ENCODE measurements at regions not wholly inside any gene's neighbourhood (a gene's known extent, or its start where the extent isn't known, plus 50 kb on each side); places are given as distances from the start of the nearest gene placed in this dataset.

GRCh38 chr15:29945943-29946596, 123.8 kb upstream of the TJP1 start:
- DNase-seq, result no peak

GRCh38 chr15:29944925-29945324, 122.7 kb upstream of the TJP1 start:
- no peak for DNase-seq

GRCh38 chr15:29942548-29942947, 120.3 kb upstream of the TJP1 start:
- DNase-seq, result no peak

- no peak for DNase-seq
These were observed 119.9 kb upstream of the TJP1 start for GRCh38 chr15:29942143-29942542.

GRCh38 chr15:29939404-29939803, 117.1 kb upstream of the TJP1 start:
- no peak for DNase-seq

- no peak for DNase-seq
These were observed 116.4 kb upstream of the TJP1 start for GRCh38 chr15:29938361-29939335.

GRCh38 chr15:29937956-29938355, 115.7 kb upstream of the TJP1 start:
- DNase-seq, result no peak

GRCh38 chr15:29936353-29937049, 114.2 kb upstream of the TJP1 start:
- no peak for DNase-seq

- DNase-seq, result no peak
These were observed 113.2 kb upstream of the TJP1 start for GRCh38 chr15:29935296-29936004.

GRCh38 chr15:29934251-29934650, 112.0 kb upstream of the TJP1 start:
- DNase-seq, result no peak

GRCh38 chr15:29933042-29933803, 111.0 kb upstream of the TJP1 start:
- no peak for DNase-seq

GRCh38 chr15:29926083-29926388, 103.8 kb upstream of the TJP1 start:
- no peak for DNase-seq

- peak in 1 of 4 experiments; percentile 1 for DNase-seq
These were observed 103.2 kb upstream of the TJP1 start for GRCh38 chr15:29925227-29926082.

GRCh38 chr15:29924750-29925149, 102.5 kb upstream of the TJP1 start:
- no peak for DNase-seq

- no peak for DNase-seq
These were observed 99.9 kb upstream of the TJP1 start for GRCh38 chr15:29922191-29922590.

GRCh38 chr15:29921130-29921601, 98.9 kb upstream of the TJP1 start:
- DNase-seq, result no peak

- no peak for DNase-seq
These were observed 98.2 kb upstream of the TJP1 start for GRCh38 chr15:29920515-29920914.

- DNase-seq, result no peak
These were observed 97.2 kb upstream of the TJP1 start for GRCh38 chr15:29919380-29919881.

- no peak for DNase-seq
These were observed 95.6 kb upstream of the TJP1 start for GRCh38 chr15:29917600-29918597.

- DNase-seq, result no peak
These were observed 92.3 kb upstream of the TJP1 start for GRCh38 chr15:29914511-29914926.

Data from activated naive CD4-positive, alpha-beta T cell (primary cell).